ENCODE measurements at regions not wholly inside any gene's neighbourhood (a gene's known extent, or its start where the extent isn't known, plus 50 kb on each side); places are given as distances from the start of the nearest gene placed in this dataset.

DNA sequence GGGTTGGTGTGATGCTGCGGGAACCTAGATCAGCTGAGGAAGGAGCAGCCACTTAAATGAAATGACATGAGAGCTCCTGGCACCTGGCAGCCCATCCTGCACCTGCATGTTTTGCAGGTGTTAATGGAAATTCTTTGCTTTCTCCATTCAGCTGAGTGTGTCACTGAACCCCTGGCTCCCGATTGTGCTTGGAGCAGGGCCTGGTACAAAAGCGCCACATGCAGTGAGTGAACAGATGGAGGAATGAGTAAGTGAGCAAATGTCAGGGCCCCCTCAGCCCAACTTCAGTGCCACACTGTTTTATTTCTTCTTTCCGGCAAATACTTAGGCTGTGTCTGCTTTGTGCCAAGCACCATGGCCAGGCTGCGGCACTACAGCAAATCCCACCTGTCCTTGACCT is 132.2 kb downstream of the ASB7 start:
- DNase-seq (ENCODE audit: insufficient read length, low spot score) = no peak
- no peak for FAIRE-seq

DNA sequence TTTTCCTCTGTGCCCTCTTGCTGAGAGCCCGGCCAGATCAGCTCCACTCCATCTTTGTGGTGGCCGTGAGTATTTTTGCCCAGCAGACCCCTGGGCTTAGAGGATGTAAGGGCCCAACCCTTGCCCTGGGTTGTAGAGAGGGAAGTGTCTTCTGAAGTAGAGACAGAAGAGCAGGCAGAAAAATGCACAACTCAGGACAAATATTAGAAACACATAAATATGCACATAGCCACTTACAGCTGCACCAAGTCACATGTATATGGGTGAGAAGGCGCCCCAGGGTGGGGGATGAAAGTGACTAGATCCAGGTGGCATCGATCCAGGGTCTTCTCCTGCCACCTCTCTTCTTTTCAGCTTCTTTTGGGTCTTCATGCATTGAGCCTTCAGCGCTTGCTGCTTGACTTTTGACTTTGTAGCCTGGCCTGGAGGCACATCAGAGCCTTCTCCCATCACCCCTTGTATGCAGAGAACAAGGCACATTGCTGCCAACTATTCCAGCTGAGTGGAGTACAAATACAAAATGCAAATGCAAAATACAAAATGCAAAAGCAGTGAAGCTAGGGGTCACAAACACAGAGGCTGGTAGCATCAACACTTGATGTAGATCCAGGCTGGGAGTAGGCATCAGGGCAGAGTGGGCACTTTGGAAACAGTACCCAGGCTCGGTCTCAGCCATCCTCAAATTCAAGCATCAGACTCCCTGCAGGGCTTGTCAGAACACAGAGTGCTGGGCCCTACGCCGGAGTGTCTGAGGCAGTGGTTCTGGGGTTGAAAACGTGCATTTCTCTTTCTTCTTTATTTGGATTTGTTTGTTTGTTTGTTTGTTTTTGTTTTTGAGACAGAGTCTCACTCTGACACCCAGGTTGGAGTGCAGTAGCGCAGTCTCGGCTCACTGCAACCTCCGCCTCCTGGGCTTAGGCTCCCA is 133.0 kb downstream of the ASB7 start:
- FAIRE-seq (no peak), DNase-seq (ENCODE audit: insufficient read length, low spot score) (no peak)

DNA sequence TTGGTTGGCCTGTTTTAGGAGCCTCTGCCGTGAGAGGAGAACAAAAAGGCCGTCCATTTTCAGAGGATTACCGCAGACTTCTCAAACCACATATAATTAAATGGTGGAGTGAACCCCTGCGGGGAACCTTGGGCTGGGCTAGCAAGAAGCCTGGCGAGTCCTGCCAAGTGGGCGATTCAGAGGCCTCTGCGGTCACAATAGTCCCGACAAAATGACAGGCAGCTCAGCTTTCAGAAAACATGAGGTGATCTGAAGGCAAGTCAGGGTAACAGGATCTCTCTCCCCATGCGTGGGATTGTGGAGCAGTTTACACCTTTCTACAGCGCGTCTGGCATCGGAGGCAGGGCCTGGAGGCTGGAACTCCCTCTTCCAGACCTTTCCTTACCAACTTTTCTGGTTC is 134.8 kb downstream of the ASB7 start:
- FAIRE-seq (no peak), DNase-seq (ENCODE audit: insufficient read length, low spot score) (no peak)

DNA sequence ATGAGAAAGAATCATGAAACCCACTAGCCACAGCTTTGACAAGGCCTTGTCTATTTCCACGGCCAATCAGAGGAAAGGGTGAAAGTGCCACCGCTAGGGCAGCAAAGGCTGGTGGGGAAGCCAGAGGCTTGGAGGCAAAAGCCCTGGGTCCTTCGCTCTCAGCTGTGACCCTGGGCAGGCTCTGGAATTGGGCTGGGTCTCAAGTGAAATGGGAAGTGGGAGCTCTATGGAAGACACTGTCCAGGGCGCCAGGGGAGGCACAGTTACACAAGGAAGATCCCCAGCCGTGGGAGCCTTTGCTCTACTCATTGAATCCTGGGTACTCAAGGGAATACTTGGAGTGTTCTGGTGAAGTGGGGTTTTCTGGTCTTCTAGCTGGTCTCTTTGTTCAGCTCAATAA is 136.2 kb downstream of the ASB7 start:
- no peak for DNase-seq (ENCODE audit: insufficient read length, low spot score)
- no peak for FAIRE-seq

DNA sequence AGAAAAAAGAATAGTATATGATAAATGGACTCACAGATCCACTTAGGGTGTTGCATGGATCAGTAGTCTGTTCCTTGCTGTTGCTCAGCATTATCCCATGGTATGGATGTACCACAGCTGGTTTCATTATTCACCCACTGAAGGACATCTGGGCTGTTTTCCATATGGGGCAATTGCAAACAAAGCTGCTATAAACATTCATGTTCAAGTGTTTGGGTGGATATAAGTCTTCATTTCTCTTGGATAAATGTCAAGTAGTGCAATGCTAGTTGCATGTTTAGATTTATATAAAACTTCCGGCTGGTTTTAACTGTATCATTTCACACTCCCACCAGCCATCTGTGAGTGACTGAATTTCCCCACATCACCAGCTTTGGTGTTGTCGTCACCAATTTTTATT is 137.7 kb downstream of the ASB7 start:
- DNase-seq (ENCODE audit: insufficient read length, low spot score) = no peak
- no peak for FAIRE-seq

DNA sequence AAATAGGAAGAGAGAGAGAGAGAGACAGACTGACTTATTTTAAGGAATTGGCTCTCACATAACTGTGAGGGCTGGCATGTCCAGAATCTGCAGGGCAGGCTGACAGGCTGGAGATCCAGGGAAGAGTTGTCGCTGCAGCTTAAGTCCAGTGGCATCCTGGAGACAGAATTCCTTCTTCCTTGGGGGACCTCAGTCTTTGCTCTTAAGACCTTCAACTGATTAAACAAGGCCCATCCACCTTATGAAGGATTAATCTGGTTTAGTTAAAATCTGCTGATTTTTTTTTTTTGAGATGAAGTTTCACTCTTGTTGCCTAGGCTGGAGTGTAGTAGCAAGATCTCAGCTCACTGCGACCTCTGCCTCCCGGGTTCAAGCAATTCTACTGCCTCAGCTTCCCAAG is 128.0 kb upstream of the ALDH1A3 start:
- no peak for DNase-seq (ENCODE audit: insufficient read length, low spot score)
- FAIRE-seq = no peak

DNA sequence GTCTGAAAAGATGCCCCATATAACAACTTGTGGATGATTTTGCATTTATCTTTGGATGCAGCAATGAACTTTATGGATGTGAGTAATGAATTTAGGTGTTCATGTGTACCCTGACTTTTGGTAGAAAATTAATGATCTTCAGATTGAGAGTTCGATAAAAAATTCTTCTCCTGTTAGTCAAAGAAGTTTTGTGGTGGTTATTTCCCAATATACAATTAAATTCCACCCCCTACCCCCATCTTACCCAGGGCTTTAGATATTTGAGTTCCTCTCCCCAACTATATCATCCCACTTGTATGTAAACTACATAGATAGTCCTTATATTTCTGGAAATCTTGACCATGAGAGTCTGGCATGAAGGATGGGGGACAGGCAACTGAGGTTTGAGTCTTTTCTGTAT is 126.1 kb upstream of the ALDH1A3 start:
- FAIRE-seq = no peak
- DNase-seq (ENCODE audit: insufficient read length, low spot score) = no peak

DNA sequence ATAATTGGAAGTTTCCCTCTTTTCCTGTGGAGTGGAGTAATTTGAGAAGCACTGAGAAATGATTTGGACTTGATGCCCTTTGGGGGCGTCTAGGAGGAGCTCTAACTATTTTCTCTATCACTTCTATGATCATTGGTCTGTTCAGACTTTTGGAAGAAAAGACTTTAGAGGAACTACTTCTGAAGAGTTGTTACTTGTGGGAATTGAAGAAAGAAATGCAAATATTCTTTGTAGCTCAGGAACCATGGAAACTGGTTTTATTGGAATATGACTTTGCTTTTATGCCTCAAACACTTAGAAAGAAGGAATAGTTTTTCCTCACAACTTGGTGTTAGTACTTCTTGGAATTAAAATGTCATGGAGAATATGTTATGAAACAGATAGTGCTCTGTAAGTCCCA is 122.0 kb upstream of the ALDH1A3 start:
- DNase-seq (ENCODE audit: insufficient read length, low spot score) = no peak
- no peak for FAIRE-seq

DNA sequence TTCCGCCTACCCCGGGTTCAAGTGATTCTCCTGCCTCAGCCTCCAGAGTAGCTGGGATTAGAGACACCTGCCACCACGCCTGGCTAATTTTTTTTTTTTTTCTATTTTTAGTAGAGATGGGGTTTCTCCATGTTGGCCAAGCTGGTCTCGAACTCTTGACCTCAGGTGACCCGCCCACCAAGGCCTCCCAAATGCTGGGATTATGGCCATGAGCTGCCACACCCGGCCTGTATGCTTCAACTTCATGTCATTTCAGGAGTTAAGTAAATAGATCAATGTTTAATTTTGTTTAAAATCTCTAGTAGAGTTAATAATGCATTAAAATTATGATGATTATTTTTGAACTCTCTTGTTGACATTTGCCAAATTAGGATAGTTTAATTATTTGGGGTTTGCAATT is 121.1 kb upstream of the ALDH1A3 start:
- FAIRE-seq = no peak
- no peak for DNase-seq (ENCODE audit: insufficient read length, low spot score)

DNA sequence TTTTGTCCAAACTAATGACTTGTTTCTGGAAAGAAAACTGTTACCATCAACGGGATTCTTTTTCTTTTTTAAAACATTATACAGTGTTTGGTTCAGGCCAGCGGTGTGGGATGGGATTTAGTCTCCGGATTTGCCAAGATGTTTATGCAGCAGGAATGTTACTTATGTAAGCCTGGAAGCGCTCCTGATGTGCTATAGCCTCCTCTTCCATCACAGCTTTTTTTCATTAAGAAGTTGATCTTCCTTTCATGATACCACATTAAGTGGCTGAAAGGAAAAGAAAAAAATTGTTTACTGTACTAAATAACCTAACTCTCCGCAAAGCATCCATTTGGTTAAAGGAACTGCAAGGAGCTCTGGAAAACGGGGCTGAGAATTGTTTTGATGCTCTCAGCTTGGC is 120.5 kb upstream of the ALDH1A3 start:
- DNase-seq (ENCODE audit: insufficient read length, low spot score) (no peak), FAIRE-seq (no peak)

DNA sequence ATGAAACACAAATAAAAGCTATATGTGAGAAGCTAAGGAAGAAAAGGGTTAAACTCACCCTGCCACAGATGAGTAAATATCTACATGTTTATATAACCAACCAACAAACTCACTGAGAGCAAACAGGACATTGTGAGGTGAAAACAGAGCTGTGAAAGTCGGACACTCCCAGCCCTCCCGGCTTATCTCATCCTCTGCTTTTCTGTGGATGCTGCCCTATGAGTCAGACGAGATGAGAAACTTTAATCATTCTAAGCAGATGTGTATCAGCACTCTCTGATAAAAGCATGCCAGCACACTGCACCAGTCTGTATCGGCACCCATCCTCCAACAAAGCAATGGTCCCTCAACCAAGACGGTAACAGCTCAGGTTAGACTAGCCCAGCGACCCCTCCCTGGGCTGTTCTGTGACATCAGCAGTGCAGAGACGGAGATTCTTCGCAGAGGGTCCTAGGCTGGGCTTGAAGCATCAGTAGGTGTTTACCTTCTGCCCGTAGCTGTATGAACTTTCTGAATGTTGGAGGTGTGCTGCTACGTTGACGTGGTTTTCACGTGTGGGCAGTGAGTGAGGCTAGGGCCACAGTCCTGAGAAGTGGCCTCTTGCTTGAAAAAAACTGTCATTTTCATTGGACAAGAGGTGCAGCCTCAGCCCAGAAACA is 119.8 kb upstream of the ALDH1A3 start:
- FAIRE-seq (no peak), DNase-seq (ENCODE audit: insufficient read length, low spot score) (no peak)

DNA sequence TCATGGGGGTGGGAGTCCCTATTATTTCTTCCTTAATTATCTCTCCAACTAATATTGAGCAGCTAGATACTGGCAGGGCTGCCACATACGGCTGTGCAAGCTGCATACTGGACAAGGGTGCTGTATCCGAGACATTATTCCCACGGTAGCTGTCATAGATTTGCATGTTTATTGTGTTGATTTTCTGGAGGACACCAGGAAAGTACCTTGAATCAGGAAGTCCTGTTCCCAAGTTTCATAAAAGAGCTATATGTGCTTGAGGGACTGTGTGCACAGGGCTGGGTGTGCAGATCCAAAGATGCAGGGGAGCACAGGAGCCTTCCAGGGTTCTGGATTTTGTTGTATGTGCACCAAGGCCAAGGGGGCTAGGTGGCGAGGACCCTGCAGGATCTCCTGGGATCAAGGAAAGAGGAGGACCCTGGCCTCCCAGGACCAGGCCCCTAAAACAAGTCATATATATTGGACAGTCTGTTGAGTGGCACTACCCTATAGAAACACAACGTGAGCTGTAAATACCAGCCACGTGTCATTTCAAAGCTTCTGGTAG is 119.2 kb upstream of the ALDH1A3 start:
- no peak for DNase-seq (ENCODE audit: insufficient read length, low spot score)
- no peak for FAIRE-seq

DNA sequence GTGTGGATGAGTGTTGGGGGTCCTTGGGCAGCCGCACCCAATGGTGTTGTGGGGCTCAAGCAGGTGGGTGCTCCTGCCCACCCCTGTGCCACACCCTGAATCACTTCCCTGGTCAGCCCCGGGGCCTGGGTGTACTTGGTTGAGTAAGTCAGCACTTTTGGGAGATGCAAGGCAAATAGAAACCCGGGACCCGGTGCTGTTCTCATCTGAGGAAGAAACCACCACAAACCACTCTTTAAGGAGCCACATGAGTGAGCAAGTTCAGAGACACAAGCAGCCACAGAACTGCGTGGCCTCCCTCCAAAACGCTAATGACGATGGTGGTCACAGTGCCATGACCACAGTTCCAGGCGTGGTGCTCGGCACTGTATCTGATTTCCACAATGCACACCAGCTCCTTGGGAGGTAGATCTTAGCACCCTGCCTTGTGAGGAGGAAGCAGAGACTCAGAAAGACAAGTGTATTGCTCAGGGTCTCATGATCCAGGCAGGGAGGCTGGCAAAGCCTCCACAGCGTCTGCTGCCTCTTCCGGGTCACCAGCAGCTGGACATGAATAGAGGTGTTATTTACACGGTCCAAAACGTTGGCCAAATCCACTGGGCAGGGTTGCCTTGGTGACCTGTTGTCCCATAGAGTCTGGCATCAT is 118.2 kb upstream of the ALDH1A3 start:
- DNase-seq (ENCODE audit: insufficient read length, low spot score) = no peak
- FAIRE-seq = no peak

DNA sequence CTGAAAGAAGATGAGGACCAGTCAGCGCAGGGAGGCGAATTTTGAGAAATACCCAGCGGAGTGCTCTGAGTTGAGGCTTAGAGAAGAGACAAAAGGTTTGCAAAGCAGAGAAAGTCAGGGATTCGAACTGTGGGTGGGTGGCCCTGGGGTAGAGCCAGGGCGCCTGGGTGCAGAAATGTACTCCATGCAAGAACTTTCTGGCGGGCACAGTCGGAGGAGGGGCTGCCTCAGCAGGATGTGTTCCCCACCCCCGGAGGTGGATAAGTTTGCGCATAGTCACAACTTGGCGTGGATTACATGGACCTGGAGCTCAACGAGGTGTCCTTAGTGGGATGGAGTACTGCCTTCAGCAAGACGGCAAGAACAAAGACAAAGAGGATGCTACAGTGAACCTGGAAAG is 117.3 kb upstream of the ALDH1A3 start:
- no peak for DNase-seq (ENCODE audit: insufficient read length, low spot score)
- FAIRE-seq = no peak

DNA sequence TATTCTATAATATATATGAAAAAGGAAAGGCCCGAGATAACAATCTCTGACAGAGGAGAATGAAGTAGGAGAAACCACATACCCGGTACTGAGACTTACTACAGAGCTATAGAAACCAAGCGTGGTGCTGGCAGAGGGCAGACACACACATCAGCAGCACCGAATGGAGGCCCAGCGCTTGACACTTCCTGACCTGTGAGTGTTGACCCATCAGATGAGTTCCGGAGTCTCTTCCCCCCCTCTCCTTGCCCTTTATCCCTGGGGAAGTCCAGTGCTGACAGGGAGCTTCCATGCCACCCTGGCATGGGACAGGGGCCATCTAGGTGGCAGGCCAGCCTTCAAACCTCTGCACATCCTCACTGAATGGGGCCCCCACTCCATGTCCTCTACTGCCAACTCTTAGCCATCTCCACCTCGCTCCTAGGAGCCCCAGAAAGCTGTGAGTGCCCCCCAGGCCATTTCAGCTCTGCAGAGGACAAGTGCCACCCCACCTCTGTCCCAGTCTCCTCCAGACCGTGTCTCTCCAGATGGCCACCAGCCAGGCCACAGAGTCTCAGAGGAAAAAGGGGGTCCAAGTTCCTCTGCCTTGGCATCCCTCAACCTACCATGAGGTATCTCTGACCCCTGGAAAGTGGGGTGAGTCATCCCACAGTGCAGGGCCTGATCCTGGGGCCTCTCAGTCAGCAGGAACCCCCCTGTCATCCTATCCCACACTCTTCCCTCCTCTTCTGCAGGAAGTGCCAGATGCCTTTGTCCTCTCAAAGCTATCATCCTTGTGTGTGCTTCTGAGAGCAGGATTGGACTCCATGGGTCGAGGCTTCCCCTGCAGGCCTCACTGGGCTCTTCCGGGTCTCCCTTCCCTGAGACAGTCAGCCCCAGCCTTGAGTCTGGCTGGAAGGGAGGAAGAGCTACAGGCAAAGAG is 116.5 kb upstream of the ALDH1A3 start:
- DNase-seq (ENCODE audit: insufficient read length, low spot score) (no peak), FAIRE-seq (no peak)

DNA sequence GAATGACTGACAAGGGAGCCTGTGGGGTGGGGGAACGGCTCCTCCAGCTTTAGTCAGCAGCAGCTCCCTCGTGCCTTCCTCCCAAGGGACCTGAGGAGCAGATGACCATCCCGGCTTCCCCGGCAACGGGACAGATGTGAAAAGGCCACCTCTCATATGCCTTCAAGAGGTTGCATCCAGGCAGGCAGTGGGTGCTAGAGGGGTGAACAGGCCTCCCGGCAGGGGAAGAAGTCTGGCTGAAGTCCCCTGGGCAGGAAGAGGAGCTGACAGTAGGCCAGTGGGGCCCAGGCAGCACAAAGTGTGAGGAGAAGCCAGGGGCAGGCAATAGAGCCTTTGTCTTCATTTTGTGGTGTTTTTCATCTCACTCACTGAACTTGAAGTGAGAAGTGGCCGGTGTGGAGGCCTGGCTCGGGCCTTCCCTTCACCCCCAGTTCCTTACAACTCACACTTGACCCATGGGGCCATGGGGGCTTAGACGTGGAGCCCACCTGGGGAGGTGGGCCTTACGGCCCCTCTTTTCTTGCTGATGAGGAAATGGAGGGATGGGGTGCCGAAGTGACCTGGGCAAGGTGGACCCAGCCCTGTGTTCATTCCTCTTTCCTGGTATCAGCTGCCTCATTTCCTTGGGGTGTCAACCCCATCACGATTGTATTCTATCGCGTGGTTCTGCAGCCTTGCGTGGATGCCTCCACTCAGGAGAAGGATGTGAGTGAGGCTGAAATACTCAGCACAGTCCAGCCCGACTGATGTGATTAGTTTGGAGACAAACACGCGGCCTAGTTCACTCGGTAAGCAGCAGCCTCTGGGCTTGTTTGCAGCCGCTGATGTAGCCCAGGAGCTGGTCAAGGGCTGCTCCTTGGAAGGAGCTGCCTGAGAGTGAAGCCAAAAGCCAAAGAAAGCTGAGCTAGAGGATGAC is 115.5 kb upstream of the ALDH1A3 start:
- FAIRE-seq (no peak), DNase-seq (ENCODE audit: insufficient read length, low spot score) (no peak)

DNA sequence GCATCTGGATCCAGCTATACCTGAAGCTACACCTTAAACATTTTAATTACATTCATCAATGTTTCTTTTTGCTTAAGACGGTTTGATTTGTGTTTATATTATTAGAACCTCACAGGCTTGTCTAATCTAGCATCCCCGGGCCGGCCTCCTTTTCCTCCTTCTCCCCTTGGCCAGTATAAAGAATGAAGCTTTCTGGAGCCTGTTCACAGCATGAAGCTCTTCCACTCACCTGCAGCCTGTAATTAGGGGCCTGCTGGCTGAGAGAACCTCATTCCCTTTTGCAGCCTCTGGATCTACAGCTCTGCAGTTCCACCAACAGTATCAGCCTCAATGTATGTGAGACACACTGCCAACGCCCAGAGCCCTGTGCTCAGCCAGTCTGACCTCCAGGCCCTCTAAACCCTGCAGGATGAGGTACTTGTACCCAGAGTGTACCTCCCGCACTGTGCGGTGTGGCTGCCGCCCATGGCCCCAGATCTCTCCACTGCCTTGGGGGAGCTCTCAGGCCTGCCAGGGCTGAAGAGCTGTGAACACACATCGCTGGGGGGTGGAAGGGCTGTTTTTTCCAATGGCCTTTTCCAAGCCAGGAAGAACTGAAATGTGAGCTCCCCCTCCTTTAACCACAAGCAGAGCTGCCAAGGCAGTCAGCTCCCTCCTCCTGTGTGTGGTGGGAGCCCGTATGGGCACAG is 114.7 kb upstream of the ALDH1A3 start:
- FAIRE-seq = no peak

DNA sequence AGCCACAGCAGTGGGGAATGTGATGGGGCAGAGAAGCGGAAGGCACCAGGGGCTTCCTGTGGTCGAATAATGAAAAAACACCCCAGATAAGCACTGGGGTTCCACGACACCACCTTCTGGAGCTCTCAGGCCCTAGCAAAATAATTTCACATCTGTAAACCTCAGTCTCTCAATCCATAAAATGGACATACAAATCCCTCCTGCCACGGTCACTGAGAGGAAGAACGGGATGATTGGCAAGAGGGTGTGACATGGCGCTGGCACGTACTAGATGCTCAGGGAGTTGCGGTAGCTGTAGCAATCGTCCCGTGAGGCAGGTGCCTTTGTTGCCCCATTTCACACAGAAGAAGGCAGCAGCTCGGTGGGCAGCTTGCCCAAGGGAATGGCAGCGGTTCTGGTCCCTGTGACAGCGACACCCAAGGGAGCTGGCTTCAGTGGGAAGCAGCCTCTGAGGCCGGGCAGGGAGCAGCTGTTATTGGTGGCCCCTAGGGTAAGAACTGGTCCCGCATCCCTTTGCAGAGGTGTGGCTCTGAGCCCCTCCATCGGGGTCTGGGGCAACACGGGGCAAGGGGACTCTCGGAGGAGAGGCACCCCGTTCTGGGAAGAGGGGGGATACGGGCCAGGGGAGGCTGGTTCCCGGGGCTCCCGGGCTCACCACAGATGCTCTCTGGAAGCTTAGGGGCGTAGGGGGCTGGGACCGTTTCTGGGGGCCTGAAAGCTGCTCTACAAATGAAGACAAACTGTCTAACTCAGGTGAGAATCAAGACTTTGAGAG is 114.0 kb upstream of the ALDH1A3 start:
- DNase-seq (ENCODE audit: insufficient read length, low spot score) = no peak
- no peak for FAIRE-seq

More for the DNA sequence above, 114.7 kb upstream of the ALDH1A3 start:
- DNase-seq (ENCODE audit: insufficient read length, low spot score) = no peak

All from GM19239 (cell line).